ENCODE measurements at regions not wholly inside any gene's neighbourhood (a gene's known extent, or its start where the extent isn't known, plus 50 kb on each side); places are given as distances from the start of the nearest gene placed in this dataset.
"Not testable (repeated sequence)": the region's sequence is repeated elsewhere in the genome, so short reads cannot be mapped to it uniquely, and the experiment has no call there.

DNA sequence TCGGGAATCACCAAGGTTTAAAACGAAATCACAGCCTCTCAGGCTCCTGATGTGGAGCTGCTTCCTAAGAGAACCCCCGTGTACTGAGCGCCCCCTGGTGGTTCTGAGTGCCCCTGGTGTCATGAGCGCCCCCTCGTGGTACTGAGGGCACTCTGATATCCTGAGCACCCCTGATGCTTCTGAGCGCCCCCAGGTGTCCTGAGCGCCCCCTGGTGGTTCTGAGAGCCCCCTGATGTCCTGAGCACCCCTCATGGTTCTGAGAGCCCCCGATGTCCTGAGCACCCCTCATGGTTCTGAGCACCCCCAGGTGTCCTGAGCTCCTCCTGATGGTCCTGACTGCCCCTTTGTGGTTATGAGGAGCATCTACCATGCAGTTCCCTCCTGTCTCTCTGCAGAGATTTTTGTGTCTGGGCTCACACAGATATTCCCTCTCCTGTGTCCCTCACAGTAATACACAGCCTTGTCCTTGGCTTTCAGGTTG, 1092.1 kb downstream of the TMEM121 start:
- peak; percentile 4 to 5 for TF ChIP-seq CTCF (conservative IDR thresholded peaks at IDR 0.05 in 1 of 2, IDR thresholded peaks at IDR 0.05 in 1 of 2; ENCODE audit: low read depth in 1 of 2, low read length in 2 of 2)
- not testable (repeated sequence) for TF ChIP-seq EZH2 (IDR thresholded peaks at IDR 0.05; ENCODE audit: low read length, missing control alignments)
